ENCODE measurements at regions not wholly inside any gene's neighbourhood (a gene's known extent, or its start where the extent isn't known, plus 50 kb on each side); places are given as distances from the start of the nearest gene placed in this dataset.

- CTCF ChIA-PET, result no interaction called here
- DNase-seq (ENCODE audit: low read depth, low spot score), result no peak
- no peak overlapping the region for H3K27ac ChIP-seq (ENCODE audit: control insufficient read depth, insufficient read depth)
- 17% methylated on average over 6 of the region's 6 CpGs for WGBS (ENCODE audit: insufficient coverage, insufficient replicate concordance, low lambda C conversion rate, missing lambda C conversion rate)
- POLR2A ChIA-PET, result no interaction called here
- H3K9ac ChIP-seq (ENCODE audit: control insufficient read depth, insufficient read depth, low read length), result no peak overlapping the region
- no peak overlapping the region for H3K4me2 ChIP-seq (ENCODE audit: control insufficient read depth, insufficient read depth)
- no peaks in the 10 kb centered on the region for H3K27me3 ChIP-seq (replicated peaks in 1 of 2; ENCODE audit: control insufficient read depth in 2 of 2, insufficient read depth in 2 of 2, low read length in 1 of 2)
- intact Hi-C loops (cut with micrococcal nuclease; ENCODE audit: unreplicated experiment) (no loop called here), in situ Hi-C loops (cut with MboI) (no loop called here)
- no peaks in the 10 kb centered on the region for H3K4me1 ChIP-seq (ENCODE audit: control insufficient read depth, insufficient read depth, low read length)
- H4K20me1 ChIP-seq (ENCODE audit: control insufficient read depth, insufficient read depth), result no peaks in the 10 kb centered on the region
- FAIRE-seq, result no peak
- H3K79me2 ChIP-seq (ENCODE audit: control insufficient read depth, insufficient read depth, low read length), result no peaks in the 10 kb centered on the region
- RAD21 ChIA-PET (ENCODE audit: unreplicated experiment), result no interaction called here
- no peaks in the 10 kb centered on the region for H3K36me3 ChIP-seq (ENCODE audit: control insufficient read depth in 2 of 2, insufficient read depth in 2 of 2, low read length in 1 of 2)
- ATAC-seq, result no peak
- SMC1A ChIA-PET (ENCODE audit: uncharacterized antibody, unreplicated experiment), result interaction anchor here (1.0 kb wide), 1 partner anchor 11 kb away, joined by 3 read pairs; no protein-coding TSS in a partner anchor
- no peak overlapping the region for H3K4me3 ChIP-seq
- no peaks in the 10 kb centered on the region for H3K9me3 ChIP-seq (replicated peaks; ENCODE audit: control insufficient read depth, insufficient read depth, low read length)
- H2AFZ ChIP-seq (ENCODE audit: control insufficient read depth, low read depth, low read length), result no peak overlapping the region
- no TSS peak for BruUV-seq (replicated peaks)
- no peak for TF ChIP-seq TBL1XR1 (IDR thresholded peaks at IDR 0.05; ENCODE audit: low read depth, low read length)
- no peak for TF ChIP-seq SMARCA5 (IDR thresholded peaks at IDR 0.05)
- TF ChIP-seq SPI1 (IDR thresholded peaks at IDR 0.05; ENCODE audit: borderline replicate concordance, insufficient read depth, low read depth, low read length), result no peak
- no peak for TF ChIP-seq DPF2 (IDR thresholded peaks at IDR 0.05)
- no peak for TF ChIP-seq CHD2 (IDR thresholded peaks at IDR 0.05; ENCODE audit: borderline replicate concordance, low read depth, low read length)
- no peak for TF ChIP-seq PAX5 (IDR thresholded peaks at IDR 0.05; ENCODE audit: borderline replicate concordance, low read depth, low read length)
- TF ChIP-seq NFYA (IDR thresholded peaks at IDR 0.05; ENCODE audit: borderline replicate concordance, low read depth, low read length), result no peak
- no peak for TF ChIP-seq SMC3 (IDR thresholded peaks at IDR 0.05; ENCODE audit: borderline replicate concordance, low read length)
- TF ChIP-seq IRF4 (IDR thresholded peaks at IDR 0.05; ENCODE audit: low read depth, low read length), result no peak
- no peak for TF ChIP-seq E4F1 (IDR thresholded peaks at IDR 0.05; ENCODE audit: borderline replicate concordance, partially characterized antibody)
- no peak for TF ChIP-seq CUX1 (IDR thresholded peaks at IDR 0.05; ENCODE audit: insufficient replicate concordance, low read depth, low read length)
- TF ChIP-seq USF2 (IDR thresholded peaks at IDR 0.05; ENCODE audit: borderline replicate concordance, low read depth, low read length), result no peak
Measured at GRCh38 chr3:84444726-84445521, 513.9 kb upstream of the CADM2 start.
